K562 (cell line): ENCODE measurements at regions not wholly inside any gene's neighbourhood (a gene's known extent, or its start where the extent isn't known, plus 50 kb on each side); places are given as distances from the start of the nearest gene placed in this dataset.

ENCODE experiments used
- ARHGAP35 ChIP-seq: fragments of 450-650 bp; IDR thresholded peaks from 2 replicates; pipeline ENCODE4 v1.6.1; 2018; ENCODE audit not compliant: partially characterized antibody
- ARID1B ChIP-seq: fragments of 450-650 bp; IDR thresholded peaks from 2 replicates; pipeline ENCODE4 v1.6.1; 2016; ENCODE audit warnings: antibody characterized with exemption, mild to moderate bottlenecking, inconsistent platforms
- CBX2 ChIP-seq: fragments of 200-600 bp; sonication (generic); IDR thresholded peaks from one replicate; pipeline ENCODE4 v1.6.1; 2012; ENCODE audit warnings: mild to moderate bottlenecking, low read length, inconsistent platforms; ENCODE audit not compliant: insufficient read depth, poor library complexity, severe bottlenecking
- CSDE1 ChIP-seq, 2 experiments: fragments of 450-650 bp; IDR thresholded peaks; 2 replicates each; pipeline ENCODE4 v1.6.1; 2016; ENCODE audit warnings: mild to moderate bottlenecking in 1 of 2
- CTBP1 ChIP-seq: fragments of 450-650 bp; IDR thresholded peaks from 2 replicates; pipeline ENCODE4 v1.6.1; 2016; ENCODE audit warnings: borderline replicate concordance
- HMGXB4 ChIP-seq: sonication (generic); formaldehyde crosslinking; IDR thresholded peaks from 2 replicates; pipeline ENCODE4 v1.8.1; 2023; ENCODE audit warnings: mild to moderate bottlenecking, missing genetic modification reagents
- PCBP1 ChIP-seq: fragments of 200-400 bp; formaldehyde crosslinking; IDR thresholded peaks from 2 replicates; pipeline ENCODE4 v1.6.1; 2018; ENCODE audit warnings: mild to moderate bottlenecking, low read depth, low read length; ENCODE audit not compliant: poor library complexity, severe bottlenecking
- PKNOX1 ChIP-seq: fragments of 450-650 bp; IDR thresholded peaks from 2 replicates; pipeline ENCODE4 v1.6.1; 2016
- PTRF ChIP-seq: fragments of 450-650 bp; IDR thresholded peaks from 2 replicates; pipeline ENCODE4 v1.6.1; 2016; ENCODE audit warnings: mild to moderate bottlenecking, missing genetic modification characterization, missing compliant biosample characterization
- SMARCA4 ChIP-seq: fragments of 450-650 bp; IDR thresholded peaks from 2 replicates; pipeline ENCODE4 v1.6.1; 2016
- SNIP1 ChIP-seq: fragments of 450-650 bp; IDR thresholded peaks from 2 replicates; pipeline ENCODE4 v1.7.1; 2017; ENCODE audit warnings: low read depth, mild to moderate bottlenecking
- SP2 ChIP-seq: IDR thresholded peaks from 2 replicates; pipeline ENCODE4 v1.6.1; 2011; ENCODE audit warnings: mild to moderate bottlenecking, low read depth, low read length, moderate library complexity; ENCODE audit not compliant: poor library complexity, severe bottlenecking; ENCODE audit errors: extremely low read depth
- ZNF449 ChIP-seq: fragments of 250-450 bp; sonication (Bioruptor Pico); IDR thresholded peaks from 2 replicates; pipeline ENCODE4 v1.8.0; 2022; ENCODE audit warnings: moderate library complexity, mild to moderate bottlenecking, inconsistent platforms
- TF ChIP-seq, protein P1 (sequence below), 2 experiments: fragments of 450-650 bp; formaldehyde crosslinking in 1 of 2; IDR thresholded peaks; 2 replicates each; pipeline versions ENCODE4 v1.4.0 to v1.6.1; 2014 to 2020; ENCODE audit warnings: mild to moderate bottlenecking in 2 of 2, borderline replicate concordance in 1 of 2, low read depth in 1 of 2

GRCh38 chr21:35206141-35207125 lies 157.3 kb upstream of the RUNX1 start (continued):
- TF ChIP-seq ZNF449 (CRISPR knock-in tag) (no peak), SMARCA4 (peak; percentile 56; the same call in 1 of the 2 replicates), SP2 (no peak), PTRF (no peak), CTBP1 (peak; percentile 46; the same call in 1 of the 2 replicates), PCBP1 (no peak), HMGXB4 (no peak), ARID1B (peak; percentile 50; the same call in 1 of the 2 replicates), SNIP1 (peak; percentile 34; the same call in 1 of the 2 replicates), PKNOX1 (peak; percentile 88), ARHGAP35 (peak; percentile 71), CSDE1 (IDR thresholded peaks at IDR 0.05) (peak in 1 of 2 experiments; percentile 72; a peak in 1 of 4 replicates), CBX2 (no peak)
- TF ChIP-seq, protein P1, sequence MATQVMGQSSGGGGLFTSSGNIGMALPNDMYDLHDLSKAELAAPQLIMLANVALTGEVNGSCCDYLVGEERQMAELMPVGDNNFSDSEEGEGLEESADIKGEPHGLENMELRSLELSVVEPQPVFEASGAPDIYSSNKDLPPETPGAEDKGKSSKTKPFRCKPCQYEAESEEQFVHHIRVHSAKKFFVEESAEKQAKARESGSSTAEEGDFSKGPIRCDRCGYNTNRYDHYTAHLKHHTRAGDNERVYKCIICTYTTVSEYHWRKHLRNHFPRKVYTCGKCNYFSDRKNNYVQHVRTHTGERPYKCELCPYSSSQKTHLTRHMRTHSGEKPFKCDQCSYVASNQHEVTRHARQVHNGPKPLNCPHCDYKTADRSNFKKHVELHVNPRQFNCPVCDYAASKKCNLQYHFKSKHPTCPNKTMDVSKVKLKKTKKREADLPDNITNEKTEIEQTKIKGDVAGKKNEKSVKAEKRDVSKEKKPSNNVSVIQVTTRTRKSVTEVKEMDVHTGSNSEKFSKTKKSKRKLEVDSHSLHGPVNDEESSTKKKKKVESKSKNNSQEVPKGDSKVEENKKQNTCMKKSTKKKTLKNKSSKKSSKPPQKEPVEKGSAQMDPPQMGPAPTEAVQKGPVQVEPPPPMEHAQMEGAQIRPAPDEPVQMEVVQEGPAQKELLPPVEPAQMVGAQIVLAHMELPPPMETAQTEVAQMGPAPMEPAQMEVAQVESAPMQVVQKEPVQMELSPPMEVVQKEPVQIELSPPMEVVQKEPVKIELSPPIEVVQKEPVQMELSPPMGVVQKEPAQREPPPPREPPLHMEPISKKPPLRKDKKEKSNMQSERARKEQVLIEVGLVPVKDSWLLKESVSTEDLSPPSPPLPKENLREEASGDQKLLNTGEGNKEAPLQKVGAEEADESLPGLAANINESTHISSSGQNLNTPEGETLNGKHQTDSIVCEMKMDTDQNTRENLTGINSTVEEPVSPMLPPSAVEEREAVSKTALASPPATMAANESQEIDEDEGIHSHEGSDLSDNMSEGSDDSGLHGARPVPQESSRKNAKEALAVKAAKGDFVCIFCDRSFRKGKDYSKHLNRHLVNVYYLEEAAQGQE (IDR thresholded peaks at IDR 0.05; ENCODE audit: borderline replicate concordance), result peak; percentile 61; the same call in 1 of the 2 replicates
- TF ChIP-seq, protein P1 (CRISPR knock-in tag; IDR thresholded peaks at IDR 0.05; ENCODE audit: low read depth), result no peak
